ENCODE measurements at regions not wholly inside any gene's neighbourhood (a gene's known extent, or its start where the extent isn't known, plus 50 kb on each side); places are given as distances from the start of the nearest gene placed in this dataset.

GRCh38 chr15:62928242-62928999, 114.1 kb upstream of the TPM1 start:
- no peak for TF ChIP-seq CTCF (IDR thresholded peaks at IDR 0.05)
- H2AFZ ChIP-seq, result no peak overlapping the region
- H3K79me2 ChIP-seq, result no peaks in the 10 kb centered on the region
- H3K27ac ChIP-seq, result no peak overlapping the region
- no peak overlapping the region for H3K9ac ChIP-seq
- no peaks in the 10 kb centered on the region for H3K4me1 ChIP-seq
- no peaks in the 10 kb centered on the region for H3K9me3 ChIP-seq (ENCODE audit: control insufficient read depth, low read length)
- no peaks in the 10 kb centered on the region for H3K27me3 ChIP-seq (ENCODE audit: control insufficient read depth, insufficient read depth, low read length)
- no peak overlapping the region for H3K4me2 ChIP-seq (ENCODE audit: low read length)
- H3K4me3 ChIP-seq (ENCODE audit: low read depth, low read length), result no peak overlapping the region
- H3K36me3 ChIP-seq (ENCODE audit: control insufficient read depth, insufficient read depth, low read length), result no peaks in the 10 kb centered on the region

GRCh38 chr15:62929000-62929357, 113.6 kb upstream of the TPM1 start:
- no peak for TF ChIP-seq CTCF (IDR thresholded peaks at IDR 0.05)
- no peaks in the 10 kb centered on the region for H3K9me3 ChIP-seq (ENCODE audit: control insufficient read depth, low read length)
- H3K36me3 ChIP-seq (ENCODE audit: control insufficient read depth, insufficient read depth, low read length), result no peaks in the 10 kb centered on the region
- no peak overlapping the region for H3K27ac ChIP-seq
- no peaks in the 10 kb centered on the region for H3K4me1 ChIP-seq
- H3K27me3 ChIP-seq (ENCODE audit: control insufficient read depth, insufficient read depth, low read length), result no peaks in the 10 kb centered on the region
- no peak overlapping the region for H2AFZ ChIP-seq
- no peak overlapping the region for H3K4me2 ChIP-seq (ENCODE audit: low read length)
- H3K79me2 ChIP-seq, result no peaks in the 10 kb centered on the region
- no peak overlapping the region for H3K4me3 ChIP-seq (ENCODE audit: low read depth, low read length)
- no peak overlapping the region for H3K9ac ChIP-seq

- H3K9me3 ChIP-seq (ENCODE audit: control insufficient read depth, low read length), result no peaks in the 10 kb centered on the region
- no peak overlapping the region for H3K9ac ChIP-seq
- no peak for TF ChIP-seq CTCF (IDR thresholded peaks at IDR 0.05)
These were observed 110.9 kb upstream of the TPM1 start for GRCh38 chr15:62931650-62932049.

GRCh38 chr15:62932436-62932835, 110.1 kb upstream of the TPM1 start:
- H3K27ac ChIP-seq, result no peak overlapping the region
- no peaks in the 10 kb centered on the region for H3K27me3 ChIP-seq (ENCODE audit: control insufficient read depth, insufficient read depth, low read length)
- no peak overlapping the region for H3K4me3 ChIP-seq (ENCODE audit: low read depth, low read length)
- no peak for TF ChIP-seq CTCF (IDR thresholded peaks at IDR 0.05)
- H3K9me3 ChIP-seq (ENCODE audit: control insufficient read depth, low read length), result no peaks in the 10 kb centered on the region
- no peak overlapping the region for H3K4me2 ChIP-seq (ENCODE audit: low read length)
- no peaks in the 10 kb centered on the region for H3K36me3 ChIP-seq (ENCODE audit: control insufficient read depth, insufficient read depth, low read length)
- no peak overlapping the region for H3K9ac ChIP-seq
- no peaks in the 10 kb centered on the region for H3K79me2 ChIP-seq
- H3K4me1 ChIP-seq, result no peaks in the 10 kb centered on the region
- no peak overlapping the region for H2AFZ ChIP-seq

More at GRCh38 chr15:62931650-62932049, 110.9 kb upstream of the TPM1 start:
- no peaks in the 10 kb centered on the region for H3K4me1 ChIP-seq
- no peaks in the 10 kb centered on the region for H3K27me3 ChIP-seq (ENCODE audit: control insufficient read depth, insufficient read depth, low read length)
- H3K27ac ChIP-seq, result no peak overlapping the region
- H3K36me3 ChIP-seq (ENCODE audit: control insufficient read depth, insufficient read depth, low read length), result no peaks in the 10 kb centered on the region
- no peak overlapping the region for H3K4me3 ChIP-seq (ENCODE audit: low read depth, low read length)
- H3K4me2 ChIP-seq (ENCODE audit: low read length), result no peak overlapping the region
- H2AFZ ChIP-seq, result no peak overlapping the region
- H3K79me2 ChIP-seq, result no peaks in the 10 kb centered on the region

GRCh38 chr15:62933386-62933785, 109.2 kb upstream of the TPM1 start:
- no peaks in the 10 kb centered on the region for H3K9me3 ChIP-seq (ENCODE audit: control insufficient read depth, low read length)
- H3K4me3 ChIP-seq (ENCODE audit: low read depth, low read length), result no peak overlapping the region
- TF ChIP-seq CTCF (IDR thresholded peaks at IDR 0.05), result no peak
- H3K27me3 ChIP-seq (ENCODE audit: control insufficient read depth, insufficient read depth, low read length), result no peaks in the 10 kb centered on the region
- H3K36me3 ChIP-seq (ENCODE audit: control insufficient read depth, insufficient read depth, low read length), result no peaks in the 10 kb centered on the region
- no peak overlapping the region for H3K9ac ChIP-seq
- no peaks in the 10 kb centered on the region for H3K79me2 ChIP-seq
- no peak overlapping the region for H2AFZ ChIP-seq
- no peaks in the 10 kb centered on the region for H3K4me1 ChIP-seq
- no peak overlapping the region for H3K4me2 ChIP-seq (ENCODE audit: low read length)
- H3K27ac ChIP-seq, result no peak overlapping the region
